B cell (primary cell): ENCODE measurements at regions not wholly inside any gene's neighbourhood (a gene's known extent, or its start where the extent isn't known, plus 50 kb on each side); places are given as distances from the start of the nearest gene placed in this dataset.

Source experiments
- EZH2 ChIP-seq: IDR thresholded peaks from 2 replicates; pipeline ENCODE4 v1.6.1; 2012; ENCODE audit warnings: borderline replicate concordance, low read depth, mild to moderate bottlenecking, moderate library complexity, low read length; ENCODE audit not compliant: insufficient read depth, poor library complexity, severe bottlenecking
- TF ChIP-seq, protein P1 (sequence below): fragments of 200-600 bp; IDR thresholded peaks from one replicate; pipeline ENCODE4 v1.8.0; 2022; ENCODE audit warnings: antibody characterized with exemption, mild to moderate bottlenecking

DNA sequence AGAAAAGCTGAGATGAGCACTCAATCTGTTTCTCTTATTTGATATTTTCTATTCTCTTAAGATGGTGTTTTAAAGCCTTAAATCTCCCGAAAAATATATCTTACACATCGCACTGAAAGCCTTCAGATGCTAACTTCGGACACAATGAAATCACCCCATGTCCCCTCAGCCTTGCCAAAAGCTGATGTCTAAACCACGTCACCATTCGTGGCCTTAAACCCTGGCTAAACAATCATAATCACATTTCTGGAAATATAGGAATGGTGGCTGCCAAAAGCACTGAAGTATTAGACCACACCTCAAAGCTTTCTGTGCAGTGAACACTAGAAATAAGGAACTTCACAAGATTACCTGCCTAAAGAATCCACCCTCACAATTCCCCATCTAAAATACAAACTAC, 402.7 kb downstream of the SOX9 start:
- TF ChIP-seq, protein P1, sequence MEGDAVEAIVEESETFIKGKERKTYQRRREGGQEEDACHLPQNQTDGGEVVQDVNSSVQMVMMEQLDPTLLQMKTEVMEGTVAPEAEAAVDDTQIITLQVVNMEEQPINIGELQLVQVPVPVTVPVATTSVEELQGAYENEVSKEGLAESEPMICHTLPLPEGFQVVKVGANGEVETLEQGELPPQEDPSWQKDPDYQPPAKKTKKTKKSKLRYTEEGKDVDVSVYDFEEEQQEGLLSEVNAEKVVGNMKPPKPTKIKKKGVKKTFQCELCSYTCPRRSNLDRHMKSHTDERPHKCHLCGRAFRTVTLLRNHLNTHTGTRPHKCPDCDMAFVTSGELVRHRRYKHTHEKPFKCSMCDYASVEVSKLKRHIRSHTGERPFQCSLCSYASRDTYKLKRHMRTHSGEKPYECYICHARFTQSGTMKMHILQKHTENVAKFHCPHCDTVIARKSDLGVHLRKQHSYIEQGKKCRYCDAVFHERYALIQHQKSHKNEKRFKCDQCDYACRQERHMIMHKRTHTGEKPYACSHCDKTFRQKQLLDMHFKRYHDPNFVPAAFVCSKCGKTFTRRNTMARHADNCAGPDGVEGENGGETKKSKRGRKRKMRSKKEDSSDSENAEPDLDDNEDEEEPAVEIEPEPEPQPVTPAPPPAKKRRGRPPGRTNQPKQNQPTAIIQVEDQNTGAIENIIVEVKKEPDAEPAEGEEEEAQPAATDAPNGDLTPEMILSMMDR, result no peak
- no peak for TF ChIP-seq EZH2
